GM12878 (cell line): ENCODE measurements at regions not wholly inside any gene's neighbourhood (a gene's known extent, or its start where the extent isn't known, plus 50 kb on each side); places are given as distances from the start of the nearest gene placed in this dataset.

Experiments
- ATAC-seq: fragments of 200-7000 bp; cut with Tn5 transposase; 3 replicates; pipeline ENCODE4 v1.9.1; 2020; ENCODE audit warnings: mild to moderate bottlenecking, moderate library complexity
- BruUV-seq: library from RNA; stranded (reverse); fragments of 400-500 nt; replicated peaks from 2 replicates; lab custom pipeline; 2021; lab: Mats Ljungman, UMichigan
- CTCF ChIA-PET: fragments of 300-600 bp; sonication (Branson Sonifier 250); formaldehyde crosslinking; extraction: SDS; loops from one replicate; lab custom pipeline; 2021; ENCODE audit warnings: inconsistent platforms; lab: Yijun Ruan, JAX
- POLR2A ChIA-PET: fragments of 350-600 bp; formaldehyde crosslinking; extraction: SDS; loops from one replicate; lab custom pipeline; 2021; ENCODE audit warnings: inconsistent platforms; lab: Charles Lee
- RAD21 ChIA-PET: fragments of 300-600 bp; sonication (Branson Sonifier 250); formaldehyde crosslinking; loops from one replicate; lab custom pipeline; 2023; ENCODE audit warnings: antibody characterized with exemption; ENCODE audit not compliant: unreplicated experiment; lab: Charles Lee
- SMC1A ChIA-PET: fragments of 300-600 bp; sonication (Branson Sonifier 250); formaldehyde crosslinking; loops from one replicate; lab custom pipeline; 2023; ENCODE audit not compliant: unreplicated experiment, uncharacterized antibody; lab: Charles Lee
- DNase-seq: peaks from one replicate; pipeline ENCODE4 v3.0.0-alpha.2; 2011; ENCODE audit warnings: low read depth, low spot score
- FAIRE-seq: peaks from 3 replicates; lab custom pipeline; 2011; peaks lifted over from hg19 to GRCh38; lab: Jason Lieb, UNC
- H2AFZ ChIP-seq: 2 replicates; pipeline ENCODE4 v1.6.0; 2011; ENCODE audit warnings: low read depth, low read length, control low read depth; ENCODE audit not compliant: control insufficient read depth
- H3K27ac ChIP-seq: 2 replicates; pipeline ENCODE4 v1.5.1; 2011; ENCODE audit warnings: control low read depth; ENCODE audit not compliant: control insufficient read depth, insufficient read depth
- H3K27me3 ChIP-seq, 2 experiments: replicated peaks in 1 of 2; 2 replicates each; pipeline versions ENCODE4 v1.6.0 to v1.6.1; 2011; ENCODE audit warnings: low read length in 1 of 2; ENCODE audit not compliant: control insufficient read depth in 2 of 2, insufficient read depth in 2 of 2
- H3K36me3 ChIP-seq, 2 experiments: 2 replicates each; pipeline ENCODE4 v1.5.1; 2011; ENCODE audit warnings: low read length in 1 of 2; ENCODE audit not compliant: control insufficient read depth in 2 of 2, insufficient read depth in 2 of 2
- H3K4me1 ChIP-seq: 2 replicates; pipeline ENCODE4 v1.6.1; 2011; ENCODE audit warnings: mild to moderate bottlenecking, low read length, moderate library complexity, mixed read lengths; ENCODE audit not compliant: control insufficient read depth, insufficient read depth
- H3K4me2 ChIP-seq: 2 replicates; pipeline ENCODE4 v1.6.0; 2011; ENCODE audit warnings: control low read depth; ENCODE audit not compliant: control insufficient read depth, insufficient read depth
- H3K4me3 ChIP-seq: fragments of 200-600 bp; sonication (generic); 2 replicates; pipeline ENCODE4 v1.5.1; 2016
- H3K79me2 ChIP-seq: 2 replicates; pipeline ENCODE4 v1.6.0; 2011; ENCODE audit warnings: low read length; ENCODE audit not compliant: control insufficient read depth, insufficient read depth
- H3K9ac ChIP-seq: 2 replicates; pipeline ENCODE4 v1.8.0; 2011; ENCODE audit warnings: low read length, control low read depth, mixed read lengths; ENCODE audit not compliant: control insufficient read depth, insufficient read depth
- H3K9me3 ChIP-seq: replicated peaks from 3 replicates; pipeline ENCODE4 v1.5.1; 2011; ENCODE audit warnings: mild to moderate bottlenecking, low read length; ENCODE audit not compliant: control insufficient read depth, insufficient read depth
- H4K20me1 ChIP-seq: 2 replicates; pipeline ENCODE4 v1.6.0; 2011; ENCODE audit not compliant: control insufficient read depth, insufficient read depth
- DPF2 ChIP-seq: fragments of 450-650 bp; IDR thresholded peaks from 2 replicates; pipeline ENCODE4 v1.6.1; 2017; ENCODE audit warnings: mild to moderate bottlenecking
- HDGF ChIP-seq: fragments of 450-650 bp; IDR thresholded peaks from 2 replicates; pipeline ENCODE4 v1.6.1; 2016; ENCODE audit warnings: antibody characterized with exemption
- IKZF1 ChIP-seq: fragments of 450-650 bp; conservative IDR thresholded peaks from 2 replicates; pipeline ENCODE4 v1.6.1; 2017; ENCODE audit warnings: antibody characterized with exemption, mild to moderate bottlenecking
- SPI1 ChIP-seq: IDR thresholded peaks from 2 replicates; pipeline ENCODE4 v1.6.1; 2011; ENCODE audit warnings: low read depth, mild to moderate bottlenecking, low read length, moderate library complexity, borderline replicate concordance; ENCODE audit not compliant: insufficient read depth
- ZNF217 ChIP-seq: fragments of 450-650 bp; IDR thresholded peaks from 2 replicates; pipeline ENCODE4 v1.6.1; 2017; ENCODE audit warnings: antibody characterized with exemption, mild to moderate bottlenecking
- whole genome bisulfite sequencing: methylation state at CpG from one replicate; pipeline ENCODE4 v1.1.6; 2016; ENCODE audit warnings: low lambda C conversion rate; ENCODE audit not compliant: insufficient replicate concordance, insufficient coverage; ENCODE audit errors: missing lambda C conversion rate; 5-methylcytosine and 5-hydroxymethylcytosine counted together
- in situ Hi-C: fragments of 300-500 bp; cut with MboI; formaldehyde crosslinking; loops from 9 replicates; pipeline ENCODE4 v1.14.3; 2018; ENCODE audit warnings: mixed read lengths
- intact Hi-C: fragments of 100-400 bp; cut with micrococcal nuclease; formaldehyde crosslinking; loops from one replicate; pipeline ENCODE4 v1.14.2; 2022; ENCODE audit not compliant: unreplicated experiment
- TF ChIP-seq, protein P1 (sequence below): fragments of 450-650 bp; IDR thresholded peaks from 2 replicates; pipeline ENCODE4 v1.6.1; 2017; ENCODE audit warnings: mild to moderate bottlenecking
- TF ChIP-seq, protein P2 (sequence below): IDR thresholded peaks from 2 replicates; pipeline ENCODE4 v1.6.1; 2012; ENCODE audit warnings: low read length, inconsistent platforms
- TF ChIP-seq, protein P3 (sequence below): fragments of 450-650 bp; IDR thresholded peaks from 2 replicates; pipeline ENCODE4 v1.6.1; 2017; ENCODE audit warnings: mild to moderate bottlenecking, moderate library complexity

DNA sequence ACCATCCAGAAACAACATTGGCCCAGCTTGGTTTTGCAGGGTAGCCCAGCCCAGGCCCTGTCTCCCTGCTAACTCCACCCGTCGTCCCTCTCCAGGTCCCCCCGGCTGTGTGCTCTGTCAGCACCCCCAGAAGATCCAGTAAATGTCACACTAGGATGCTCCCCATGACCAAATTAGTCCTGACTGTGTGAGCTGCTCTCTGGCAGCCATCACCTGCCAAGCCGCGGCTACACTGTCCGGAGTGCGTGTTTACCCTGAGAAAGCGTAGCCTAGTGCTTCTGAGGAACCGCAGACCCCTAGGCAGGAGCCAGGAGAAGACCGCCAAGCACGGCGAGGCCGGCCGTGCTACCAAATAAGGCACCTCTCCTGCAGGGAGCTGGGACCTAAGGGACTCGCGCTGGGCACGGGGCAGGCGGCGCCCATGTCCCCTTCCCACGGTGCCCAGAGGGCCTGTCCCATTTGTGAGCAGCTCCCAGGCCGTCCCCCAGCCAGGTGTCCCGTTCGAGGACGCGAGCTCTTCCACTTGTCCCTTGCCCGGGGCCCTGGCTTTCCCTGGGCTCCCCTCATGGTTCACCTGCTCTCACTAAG, 849.9 kb downstream of the RNF144A start:
- Histone ChIP-seq H3K4me3 (no peak overlapping the region), H4K20me1 (no peaks in the 10 kb centered on the region), H3K36me3 (no peaks in the 10 kb centered on the region), H3K27ac (no peak overlapping the region), H3K9ac (no peak overlapping the region), H3K27me3 (no peaks in the 10 kb centered on the region)
- RAD21 ChIA-PET: interaction anchor here (1.1 kb wide), 2 partner anchors 8 to 172 kb away, joined by 3 to 4 read pairs; no protein-coding TSS in a partner anchor
- CTCF ChIA-PET: no interaction called here
- SMC1A ChIA-PET: no interaction called here
- DNase-seq (no peak), FAIRE-seq (no peak)
- no peak for TF ChIP-seq ZNF217
- TF ChIP-seq, protein P1, sequence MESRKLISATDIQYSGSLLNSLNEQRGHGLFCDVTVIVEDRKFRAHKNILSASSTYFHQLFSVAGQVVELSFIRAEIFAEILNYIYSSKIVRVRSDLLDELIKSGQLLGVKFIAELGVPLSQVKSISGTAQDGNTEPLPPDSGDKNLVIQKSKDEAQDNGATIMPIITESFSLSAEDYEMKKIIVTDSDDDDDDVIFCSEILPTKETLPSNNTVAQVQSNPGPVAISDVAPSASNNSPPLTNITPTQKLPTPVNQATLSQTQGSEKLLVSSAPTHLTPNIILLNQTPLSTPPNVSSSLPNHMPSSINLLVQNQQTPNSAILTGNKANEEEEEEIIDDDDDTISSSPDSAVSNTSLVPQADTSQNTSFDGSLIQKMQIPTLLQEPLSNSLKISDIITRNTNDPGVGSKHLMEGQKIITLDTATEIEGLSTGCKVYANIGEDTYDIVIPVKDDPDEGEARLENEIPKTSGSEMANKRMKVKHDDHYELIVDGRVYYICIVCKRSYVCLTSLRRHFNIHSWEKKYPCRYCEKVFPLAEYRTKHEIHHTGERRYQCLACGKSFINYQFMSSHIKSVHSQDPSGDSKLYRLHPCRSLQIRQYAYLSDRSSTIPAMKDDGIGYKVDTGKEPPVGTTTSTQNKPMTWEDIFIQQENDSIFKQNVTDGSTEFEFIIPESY: 0 out of 2 replicates have a peak, but pooled peaks have one; percentile 58
- TF ChIP-seq, all 136 proteins: peak for 1
- Histone ChIP-seq H3K9me3 (peaks cover 23% of the 10 kb centered on the region), H3K4me2 (no peak overlapping the region), H3K4me1 (no peaks in the 10 kb centered on the region), H2AFZ (no peak overlapping the region), H3K79me2 (no peaks in the 10 kb centered on the region)
- no TSS peak for BruUV-seq
- no peak for ATAC-seq
- POLR2A ChIA-PET: no interaction called here
- in situ Hi-C loops (no loop called here), intact Hi-C loops (no loop called here)
- WGBS: 78% methylated on average over 26 of the region's 26 CpGs

DNA sequence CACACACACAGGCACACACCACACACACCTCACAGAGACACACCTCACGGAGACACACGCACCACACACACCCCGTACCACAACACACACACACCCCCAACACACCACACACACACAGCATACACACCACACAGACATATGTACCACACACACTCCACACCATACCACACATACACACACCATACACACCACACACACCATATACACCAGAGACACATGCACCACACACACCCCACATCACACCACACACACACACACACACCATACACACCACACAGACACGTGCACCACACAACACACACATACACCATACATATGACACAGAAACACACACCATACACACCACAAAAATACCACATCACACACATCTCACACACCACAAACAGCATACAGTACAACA, 850.7 kb downstream of the RNF144A start:
- H2AFZ ChIP-seq: no peak overlapping the region
- WGBS: 71% methylated on average over 3 of the region's 4 CpGs
- no peaks in the 10 kb centered on the region for H3K79me2 ChIP-seq
- no peak overlapping the region for H3K9ac ChIP-seq
- DNase-seq: no peak
- peaks cover 19% of the 10 kb centered on the region for H3K9me3 ChIP-seq
- no peaks in the 10 kb centered on the region for H3K27me3 ChIP-seq
- no peak for TF ChIP-seq IKZF1
- TF ChIP-seq, protein P2, sequence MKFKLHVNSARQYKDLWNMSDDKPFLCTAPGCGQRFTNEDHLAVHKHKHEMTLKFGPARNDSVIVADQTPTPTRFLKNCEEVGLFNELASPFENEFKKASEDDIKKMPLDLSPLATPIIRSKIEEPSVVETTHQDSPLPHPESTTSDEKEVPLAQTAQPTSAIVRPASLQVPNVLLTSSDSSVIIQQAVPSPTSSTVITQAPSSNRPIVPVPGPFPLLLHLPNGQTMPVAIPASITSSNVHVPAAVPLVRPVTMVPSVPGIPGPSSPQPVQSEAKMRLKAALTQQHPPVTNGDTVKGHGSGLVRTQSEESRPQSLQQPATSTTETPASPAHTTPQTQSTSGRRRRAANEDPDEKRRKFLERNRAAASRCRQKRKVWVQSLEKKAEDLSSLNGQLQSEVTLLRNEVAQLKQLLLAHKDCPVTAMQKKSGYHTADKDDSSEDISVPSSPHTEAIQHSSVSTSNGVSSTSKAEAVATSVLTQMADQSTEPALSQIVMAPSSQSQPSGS: no peak
- no peak for TF ChIP-seq DPF2
- 0 out of 2 replicates have a peak, but pooled peaks have one; percentile 72 for TF ChIP-seq HDGF
- TF ChIP-seq SPI1: no peak
- TF ChIP-seq, protein P3, sequence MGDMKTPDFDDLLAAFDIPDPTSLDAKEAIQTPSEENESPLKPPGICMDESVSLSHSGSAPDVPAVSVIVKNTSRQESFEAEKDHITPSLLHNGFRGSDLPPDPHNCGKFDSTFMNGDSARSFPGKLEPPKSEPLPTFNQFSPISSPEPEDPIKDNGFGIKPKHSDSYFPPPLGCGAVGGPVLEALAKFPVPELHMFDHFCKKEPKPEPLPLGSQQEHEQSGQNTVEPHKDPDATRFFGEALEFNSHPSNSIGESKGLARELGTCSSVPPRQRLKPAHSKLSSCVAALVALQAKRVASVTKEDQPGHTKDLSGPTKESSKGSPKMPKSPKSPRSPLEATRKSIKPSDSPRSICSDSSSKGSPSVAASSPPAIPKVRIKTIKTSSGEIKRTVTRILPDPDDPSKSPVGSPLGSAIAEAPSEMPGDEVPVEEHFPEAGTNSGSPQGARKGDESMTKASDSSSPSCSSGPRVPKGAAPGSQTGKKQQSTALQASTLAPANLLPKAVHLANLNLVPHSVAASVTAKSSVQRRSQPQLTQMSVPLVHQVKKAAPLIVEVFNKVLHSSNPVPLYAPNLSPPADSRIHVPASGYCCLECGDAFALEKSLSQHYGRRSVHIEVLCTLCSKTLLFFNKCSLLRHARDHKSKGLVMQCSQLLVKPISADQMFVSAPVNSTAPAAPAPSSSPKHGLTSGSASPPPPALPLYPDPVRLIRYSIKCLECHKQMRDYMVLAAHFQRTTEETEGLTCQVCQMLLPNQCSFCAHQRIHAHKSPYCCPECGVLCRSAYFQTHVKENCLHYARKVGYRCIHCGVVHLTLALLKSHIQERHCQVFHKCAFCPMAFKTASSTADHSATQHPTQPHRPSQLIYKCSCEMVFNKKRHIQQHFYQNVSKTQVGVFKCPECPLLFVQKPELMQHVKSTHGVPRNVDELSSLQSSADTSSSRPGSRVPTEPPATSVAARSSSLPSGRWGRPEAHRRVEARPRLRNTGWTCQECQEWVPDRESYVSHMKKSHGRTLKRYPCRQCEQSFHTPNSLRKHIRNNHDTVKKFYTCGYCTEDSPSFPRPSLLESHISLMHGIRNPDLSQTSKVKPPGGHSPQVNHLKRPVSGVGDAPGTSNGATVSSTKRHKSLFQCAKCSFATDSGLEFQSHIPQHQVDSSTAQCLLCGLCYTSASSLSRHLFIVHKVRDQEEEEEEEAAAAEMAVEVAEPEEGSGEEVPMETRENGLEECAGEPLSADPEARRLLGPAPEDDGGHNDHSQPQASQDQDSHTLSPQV: no peak
- RAD21 ChIA-PET: interaction anchor here (1.1 kb wide), 1 partner anchor 9 kb away, joined by 4 read pairs; no protein-coding TSS in a partner anchor
- H3K36me3 ChIP-seq: no peaks in the 10 kb centered on the region
- no TSS peak for BruUV-seq
- POLR2A ChIA-PET: no interaction called here
- SMC1A ChIA-PET: no interaction called here
- in situ Hi-C loops: no loop called here
- H3K27ac ChIP-seq: no peak overlapping the region
- no peaks in the 10 kb centered on the region for H4K20me1 ChIP-seq
- no peak for ATAC-seq
- H3K4me2 ChIP-seq: no peak overlapping the region
- intact Hi-C loops: no loop called here
- H3K4me3 ChIP-seq: no peak overlapping the region
- FAIRE-seq: peak; percentile 52
- CTCF ChIA-PET: no interaction called here
- no peaks in the 10 kb centered on the region for H3K4me1 ChIP-seq
